ENCODE measurements at regions not wholly inside any gene's neighbourhood (a gene's known extent, or its start where the extent isn't known, plus 50 kb on each side); places are given as distances from the start of the nearest gene placed in this dataset.
"Not testable (repeated sequence)": the region's sequence is repeated elsewhere in the genome, so short reads cannot be mapped to it uniquely, and the experiment has no call there.

DNA sequence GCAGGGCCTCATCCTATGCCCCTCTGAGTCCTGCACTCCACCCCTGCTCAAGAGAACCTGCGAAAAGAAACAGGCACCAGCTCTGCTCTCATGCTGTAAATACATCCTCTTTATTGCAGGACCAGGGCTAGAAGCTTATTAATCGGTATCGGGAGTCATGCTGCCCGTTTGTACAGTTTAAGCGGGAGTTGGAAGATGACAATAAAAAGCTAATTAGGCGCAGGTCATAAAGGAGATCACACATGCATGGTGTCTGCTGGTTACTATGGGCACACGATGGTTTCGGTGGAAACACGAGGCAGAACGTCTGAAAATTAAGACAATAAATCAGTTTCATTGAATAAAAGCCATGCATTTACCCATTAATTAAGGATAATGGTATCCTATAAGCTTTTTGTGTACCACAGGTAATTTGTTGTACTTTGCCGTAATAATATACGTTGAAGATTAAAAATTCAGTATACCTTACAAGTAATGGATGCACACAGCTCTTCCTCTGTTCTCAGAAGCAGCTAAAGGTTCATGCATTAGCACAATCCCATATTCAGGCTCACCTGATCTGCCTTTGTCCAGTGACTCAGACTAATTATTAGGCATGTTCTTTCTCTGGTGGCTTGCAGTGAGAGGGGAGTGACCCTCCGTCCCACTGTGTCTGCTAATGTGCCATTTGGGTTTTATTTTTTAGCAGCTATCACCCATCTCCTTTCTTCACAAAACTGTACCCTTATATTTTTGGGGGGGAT, 406.0 kb downstream of the TSHZ3 start:
- DNase-seq (ENCODE audit: low spot score), result no peak

DNA sequence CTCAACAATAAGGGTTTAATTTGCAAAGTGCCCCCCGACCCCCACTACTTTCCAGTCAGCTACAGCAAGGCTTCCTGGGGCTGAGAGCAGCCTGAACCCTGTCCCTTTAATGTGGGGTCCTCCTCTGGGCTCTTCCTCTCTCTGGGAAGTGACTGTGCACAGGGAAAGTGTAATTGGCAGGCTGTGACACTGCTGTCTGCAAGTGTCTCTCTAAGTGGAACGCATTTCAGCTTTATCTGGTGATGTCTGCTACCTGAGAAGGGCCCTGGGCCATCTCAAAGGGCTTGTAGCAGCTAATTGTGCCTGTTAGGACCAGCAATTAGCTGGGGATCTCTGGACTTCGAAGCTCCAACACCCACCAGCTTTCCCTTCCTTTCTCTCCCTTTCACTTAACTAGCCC, 406.6 kb downstream of the TSHZ3 start:
- no peak for DNase-seq (ENCODE audit: low spot score)

DNA sequence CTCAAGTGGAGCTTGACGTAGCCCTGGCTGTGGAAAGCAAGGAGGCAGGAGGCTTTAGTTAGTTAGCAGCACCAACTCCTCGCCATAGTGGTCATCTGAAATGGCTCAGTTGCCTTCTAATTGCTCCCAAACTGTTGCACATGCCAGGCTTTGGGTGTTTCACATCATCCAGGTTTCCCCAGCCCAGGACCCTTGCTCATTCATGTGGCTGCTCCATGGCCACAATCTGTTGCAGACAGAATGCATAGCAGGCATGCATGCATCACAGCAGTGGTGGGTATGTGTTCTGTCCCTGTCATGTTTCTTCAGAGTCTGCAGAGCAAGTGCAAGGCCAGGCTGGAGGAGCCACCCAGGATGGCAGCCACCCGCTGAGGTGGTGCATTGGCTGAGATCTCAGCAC, 407.6 kb downstream of the TSHZ3 start:
- DNase-seq (ENCODE audit: low spot score), result no peak

DNA sequence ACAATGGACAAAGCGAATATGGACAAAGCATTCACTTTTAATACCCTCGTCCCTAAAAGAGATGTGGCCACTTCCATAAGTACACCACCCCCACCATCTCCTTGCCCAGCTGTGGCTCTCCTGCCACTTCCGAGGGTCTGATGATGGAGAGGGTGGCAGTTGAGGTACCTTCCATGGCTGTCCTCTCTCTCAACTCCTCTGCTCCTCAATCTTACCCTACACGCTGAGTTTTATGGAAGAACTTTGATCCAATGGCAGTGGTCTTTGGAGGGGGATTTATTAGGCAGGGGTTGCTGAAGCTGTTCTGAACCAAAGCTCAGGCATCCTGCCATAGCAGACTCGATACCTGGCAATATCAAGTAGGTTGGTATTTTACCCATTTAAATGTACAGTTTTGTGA, 413.0 kb downstream of the TSHZ3 start:
- DNase-seq (ENCODE audit: low spot score), result no peak

DNA sequence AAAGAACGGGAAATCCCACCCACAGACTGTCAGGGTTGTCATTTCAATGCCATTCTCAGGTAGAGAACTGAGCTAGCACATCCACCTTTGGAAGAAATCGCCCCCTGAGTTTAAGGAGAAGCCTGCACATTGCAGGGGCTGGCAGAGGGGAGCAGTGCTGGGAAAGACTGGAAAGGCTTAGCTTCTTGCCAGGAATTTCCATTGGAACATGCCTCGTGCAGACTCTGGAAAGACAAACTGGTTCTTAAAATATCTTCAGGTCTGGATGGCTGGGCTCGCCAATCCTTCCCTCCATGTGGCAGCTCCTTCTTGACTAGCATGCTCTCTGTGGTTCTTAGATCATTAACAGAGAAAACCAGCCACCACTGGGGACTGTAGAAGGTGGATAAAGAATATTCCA, 414.1 kb downstream of the TSHZ3 start:
- DNase-seq (ENCODE audit: low spot score), result no peak

DNA sequence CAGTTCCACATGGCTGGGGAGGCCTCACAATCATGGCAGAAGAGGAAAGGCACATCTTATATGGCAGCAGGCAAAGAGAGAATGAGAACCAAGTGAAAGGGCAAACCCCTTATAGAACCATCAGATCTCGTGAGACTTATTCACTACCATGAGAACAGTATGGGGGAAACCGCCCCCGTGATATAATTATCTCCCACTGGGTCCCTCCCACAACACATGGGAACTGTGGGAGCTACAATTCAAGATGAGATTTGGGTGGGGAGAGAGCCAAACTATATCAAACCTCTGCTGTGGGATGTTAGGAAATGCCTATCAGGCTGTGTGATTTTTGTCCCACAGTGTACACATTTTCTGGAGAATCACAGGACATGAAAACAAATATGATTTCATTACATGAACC, 415.8 kb downstream of the TSHZ3 start:
- DNase-seq (ENCODE audit: low spot score), result not testable (repeated sequence)

DNA sequence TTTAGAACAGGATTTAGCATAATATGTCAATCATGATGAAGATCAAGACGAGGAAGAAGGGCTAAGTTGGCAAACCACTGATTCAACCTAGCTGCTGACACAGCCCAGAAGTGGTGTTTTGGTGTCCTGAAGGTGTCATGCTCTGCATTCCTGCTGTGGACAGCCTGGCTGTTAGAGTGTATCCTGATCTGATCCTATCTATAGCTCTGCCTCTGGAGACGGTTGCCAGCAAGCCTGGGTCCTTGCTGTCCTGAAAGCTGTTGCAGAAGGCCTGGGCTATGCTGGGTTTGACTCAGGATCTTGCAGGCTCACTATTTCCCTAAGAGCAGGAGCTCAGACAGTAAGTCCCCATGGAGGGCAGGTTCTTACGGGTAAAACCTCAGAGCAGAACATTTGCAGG, 416.4 kb downstream of the TSHZ3 start:
- DNase-seq (ENCODE audit: low spot score), result no peak

DNA sequence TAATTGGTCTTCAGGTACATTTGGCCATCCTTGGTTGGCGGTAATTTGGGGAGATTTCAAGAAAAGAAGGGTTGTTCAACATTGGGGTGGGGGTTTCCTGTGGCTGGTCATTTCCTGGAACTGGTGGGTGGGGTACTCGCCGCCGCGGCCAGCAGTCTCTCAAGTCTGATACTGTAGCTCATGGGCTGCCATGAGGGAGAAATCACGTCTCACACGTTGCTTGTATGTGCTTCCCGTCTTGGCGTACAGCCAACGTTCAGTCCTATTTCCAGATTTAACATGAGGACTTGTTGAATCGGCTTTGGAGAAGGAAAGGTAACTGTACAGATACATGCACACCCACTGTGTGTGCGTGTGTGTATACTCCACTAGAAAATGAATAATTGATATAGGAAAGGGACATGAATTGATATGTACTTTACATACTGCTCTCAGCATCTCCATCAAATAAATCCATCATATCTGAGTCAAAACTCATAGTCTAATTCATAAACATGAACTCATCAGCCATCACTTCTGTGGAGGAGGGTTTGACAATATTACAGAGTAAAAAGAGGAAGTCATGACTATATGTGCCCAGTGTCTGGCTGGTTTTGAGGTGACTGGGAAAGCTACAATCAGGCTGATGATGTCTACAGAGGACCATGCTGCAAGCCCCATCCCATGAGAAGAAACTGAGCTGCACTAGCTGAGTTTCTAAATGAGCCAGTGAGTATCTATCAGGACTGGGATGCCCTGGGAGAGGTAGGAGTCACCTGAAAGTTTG, 418.1 kb downstream of the TSHZ3 start:
- no peak for DNase-seq (ENCODE audit: low spot score)

DNA sequence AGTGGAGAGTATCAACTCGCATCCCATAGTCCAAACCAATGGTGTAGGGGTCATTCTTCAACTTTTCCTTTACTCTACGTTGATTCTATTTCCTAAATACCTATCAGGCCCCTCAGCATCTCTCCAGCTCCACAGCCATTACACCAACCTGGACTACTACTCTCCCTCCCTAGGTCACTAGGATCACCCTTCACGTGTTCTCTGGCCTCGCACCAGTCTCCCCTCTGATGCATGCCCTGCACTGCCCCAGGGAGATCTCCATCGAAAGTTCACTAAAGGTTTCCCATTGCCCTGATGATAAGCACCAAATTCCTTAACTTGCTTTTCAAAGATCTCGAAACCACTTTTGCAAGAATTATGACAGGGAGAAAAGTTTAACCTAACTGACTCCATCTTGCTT, 421.5 kb downstream of the TSHZ3 start:
- DNase-seq (ENCODE audit: low spot score), result no peak

DNA sequence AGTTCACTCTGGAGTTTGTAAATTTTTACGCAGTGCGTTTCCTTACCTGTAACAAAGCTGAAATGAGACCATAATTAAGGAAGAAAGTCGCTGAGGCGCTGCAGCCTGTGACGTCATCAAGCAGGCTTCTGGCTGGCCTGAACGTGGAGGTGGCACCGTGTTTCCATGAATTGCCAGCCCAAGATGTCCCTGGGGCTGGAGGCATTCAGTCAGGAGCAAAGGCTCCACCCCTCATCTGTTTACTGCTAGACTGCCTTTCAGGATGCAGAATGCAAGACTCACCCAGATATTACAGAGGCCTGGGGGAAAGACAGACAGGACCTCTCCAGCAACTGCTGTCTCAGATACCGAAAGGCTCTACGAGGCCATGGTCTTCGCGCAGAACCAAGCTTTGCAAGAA, 424.6 kb downstream of the TSHZ3 start:
- no peak for DNase-seq (ENCODE audit: low spot score)

DNA sequence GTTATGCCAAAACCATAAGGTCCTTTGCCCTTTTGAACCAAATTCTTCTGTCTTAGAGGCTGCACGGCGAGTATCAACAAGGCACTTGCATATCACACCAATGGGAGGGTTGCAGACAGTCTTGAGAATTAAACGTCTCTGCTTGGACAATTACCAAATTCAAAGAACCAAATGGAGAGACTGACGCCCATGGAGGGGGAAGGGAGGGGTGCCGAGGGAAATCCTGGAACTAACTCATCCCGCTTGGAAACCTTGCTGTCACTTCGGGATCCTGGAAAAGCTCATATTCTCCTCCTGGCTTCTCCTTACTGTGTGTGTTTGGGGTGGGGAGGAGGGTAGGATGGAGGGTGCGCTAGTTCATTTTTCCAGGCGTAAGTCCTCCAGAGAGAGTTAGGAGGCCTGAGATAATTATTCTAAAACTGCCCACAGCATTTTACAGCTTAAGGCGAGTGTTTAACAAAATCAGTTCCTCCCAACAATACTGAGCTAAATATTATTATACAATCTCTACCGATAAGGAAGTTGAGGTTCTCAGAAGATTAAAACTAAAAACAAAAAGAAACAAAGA, 425.1 kb downstream of the TSHZ3 start:
- no peak for DNase-seq (ENCODE audit: low spot score)

DNA sequence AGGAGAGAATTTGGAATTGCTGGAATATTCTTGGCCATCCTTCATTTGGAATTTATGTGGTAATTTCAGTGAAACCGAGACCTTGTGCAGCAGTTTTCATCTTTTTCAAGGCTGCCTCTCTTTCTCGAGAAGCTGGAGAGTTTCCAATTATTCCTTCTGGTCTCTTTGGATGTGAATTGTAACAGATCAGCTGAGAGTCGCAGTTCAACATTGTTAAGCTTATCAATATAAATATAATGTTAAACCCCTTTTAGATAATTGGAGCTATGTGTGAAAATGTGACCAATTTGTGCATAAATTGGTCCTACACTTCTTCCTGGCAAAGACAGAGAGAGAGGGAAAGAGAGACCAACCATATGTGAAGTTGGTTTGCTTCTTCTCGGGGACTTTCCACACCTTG, 425.6 kb downstream of the TSHZ3 start:
- DNase-seq (ENCODE audit: low spot score), result no peak

DNA sequence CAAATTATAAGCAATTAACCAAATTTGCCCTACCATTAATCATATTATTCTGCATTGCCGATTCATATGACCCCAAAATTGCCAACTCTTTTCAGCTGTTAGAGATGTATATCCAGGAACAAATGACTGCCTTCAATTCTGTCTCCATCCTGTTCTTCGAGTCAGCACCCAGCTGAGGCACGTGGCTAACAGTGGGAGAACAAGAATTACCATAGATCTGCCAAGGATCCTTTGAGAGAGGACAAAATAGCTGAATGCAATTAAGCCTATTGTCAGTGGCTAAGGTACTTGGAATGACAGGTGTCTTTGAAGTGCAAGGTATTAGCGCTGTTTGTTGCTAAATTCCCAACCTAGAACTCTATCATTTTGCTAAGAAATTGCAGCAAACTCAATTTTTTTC, 426.1 kb downstream of the TSHZ3 start:
- DNase-seq (ENCODE audit: low spot score), result no peak

DNA sequence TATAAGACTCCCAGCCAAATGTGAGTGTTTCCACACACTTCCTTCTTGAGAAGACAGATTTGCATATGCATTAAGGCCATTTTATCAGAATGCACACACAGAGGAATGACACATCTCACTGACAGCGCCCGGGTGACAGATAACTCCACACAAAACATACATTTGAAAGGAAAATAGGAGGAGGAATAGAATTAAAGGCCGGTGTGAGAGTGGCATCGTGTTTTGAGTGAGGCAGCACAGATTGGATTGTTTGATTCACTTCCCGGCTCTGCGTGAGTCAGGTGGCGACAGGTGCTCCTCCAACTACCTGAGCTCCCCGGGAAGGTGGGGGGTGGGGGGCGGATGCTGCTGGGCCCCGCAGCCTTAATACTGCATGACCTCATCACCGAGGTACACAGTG, 429.0 kb downstream of the TSHZ3 start:
- no peak for DNase-seq (ENCODE audit: low spot score)

DNA sequence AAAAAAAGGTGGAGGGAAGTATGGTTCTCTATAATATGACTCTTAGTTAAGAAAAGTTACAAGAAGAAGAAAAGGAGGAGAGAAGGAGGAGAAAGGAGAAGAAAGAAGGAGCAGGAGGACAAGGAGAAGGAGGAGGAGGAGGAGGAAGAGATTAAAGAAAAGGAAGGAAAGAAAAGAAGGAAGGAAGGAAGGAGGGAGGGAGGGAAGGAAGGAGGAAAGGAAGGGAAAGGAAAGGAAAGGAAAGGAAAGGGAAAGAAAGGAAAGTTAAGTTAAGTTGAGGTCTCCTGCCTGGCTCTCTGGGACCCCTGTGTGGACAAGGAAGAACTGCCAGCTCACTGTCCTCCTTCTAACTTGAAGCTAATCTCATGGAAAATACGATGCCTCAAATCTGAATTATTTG, 429.5 kb downstream of the TSHZ3 start:
- DNase-seq (ENCODE audit: low spot score), result no peak

DNA sequence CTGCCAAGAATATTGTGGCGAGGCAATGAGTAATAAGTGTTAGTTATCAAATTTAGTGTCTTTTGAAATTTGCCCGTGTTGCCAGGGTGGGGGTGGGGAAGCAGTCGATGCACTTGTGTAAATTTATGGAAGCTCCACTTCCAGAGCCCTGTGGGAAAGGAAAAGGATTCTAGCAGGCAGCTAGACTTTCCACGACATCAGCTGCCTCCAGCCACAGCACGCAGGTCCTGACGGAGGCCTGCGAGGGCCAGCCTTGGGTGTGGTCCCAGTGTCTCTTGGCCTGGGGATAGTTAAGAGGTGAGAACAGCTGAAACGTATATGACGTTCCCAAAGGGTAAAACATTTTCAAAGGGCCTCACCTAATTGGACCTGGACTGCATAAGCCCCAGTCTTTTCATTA, 433.0 kb downstream of the TSHZ3 start:
- no peak for DNase-seq (ENCODE audit: low spot score)

DNA sequence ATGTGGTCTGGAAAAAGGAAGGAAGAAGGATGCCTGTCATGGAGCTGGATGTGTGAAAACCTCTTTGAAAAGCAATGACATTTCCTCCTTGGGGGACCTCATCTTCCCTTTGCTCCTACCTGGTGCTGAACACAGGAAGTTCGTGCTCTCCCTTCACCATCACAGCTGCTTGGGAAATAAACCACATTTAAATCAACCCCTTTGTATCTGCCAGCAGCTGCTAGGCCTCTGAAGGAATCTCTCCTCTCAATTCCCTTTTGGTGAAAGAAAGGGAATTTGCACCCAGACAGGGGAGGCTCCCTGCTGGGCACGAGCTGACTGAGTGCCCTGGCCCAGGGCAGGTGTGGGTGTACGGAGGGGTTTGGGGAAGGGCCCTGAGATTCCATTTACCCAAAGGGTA, 437.7 kb downstream of the TSHZ3 start:
- DNase-seq (ENCODE audit: low spot score), result peak; percentile 20

DNA sequence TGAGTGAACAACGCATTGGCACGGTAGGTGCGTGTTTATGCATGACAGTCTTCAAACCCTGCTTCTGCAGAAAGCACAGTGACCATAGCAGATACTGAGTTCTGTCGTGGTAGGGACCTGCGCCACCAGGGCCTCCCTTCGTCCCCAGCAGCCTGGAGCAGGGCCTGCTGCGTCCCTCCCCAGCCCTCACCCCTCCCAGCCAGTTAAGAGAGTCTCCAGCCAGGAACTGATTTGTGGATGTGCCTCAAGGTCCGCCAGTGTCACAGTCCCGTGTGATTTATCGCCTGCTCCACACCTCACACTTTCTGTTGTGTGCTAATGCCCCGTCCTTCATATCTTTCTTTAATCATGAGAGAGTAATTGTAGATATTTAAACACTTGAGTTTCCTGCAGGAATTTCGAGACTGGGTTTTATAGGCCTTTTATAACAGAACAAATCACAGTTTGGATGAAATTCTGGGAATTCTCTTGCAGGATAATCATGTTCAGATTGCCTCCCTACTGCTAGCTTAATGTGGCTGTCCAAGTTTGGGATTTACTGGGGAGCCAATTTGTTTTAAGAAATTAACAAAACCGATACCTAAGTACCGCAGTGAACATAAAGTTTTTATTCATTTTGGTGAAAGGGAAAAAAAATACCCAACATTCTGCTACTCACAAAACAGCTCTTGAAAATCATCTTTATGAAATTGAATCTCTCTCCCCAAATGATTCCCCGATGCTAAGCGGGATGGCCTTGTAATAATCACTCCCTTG, 438.6 kb downstream of the TSHZ3 start:
- DNase-seq (ENCODE audit: low spot score), result no peak

DNA sequence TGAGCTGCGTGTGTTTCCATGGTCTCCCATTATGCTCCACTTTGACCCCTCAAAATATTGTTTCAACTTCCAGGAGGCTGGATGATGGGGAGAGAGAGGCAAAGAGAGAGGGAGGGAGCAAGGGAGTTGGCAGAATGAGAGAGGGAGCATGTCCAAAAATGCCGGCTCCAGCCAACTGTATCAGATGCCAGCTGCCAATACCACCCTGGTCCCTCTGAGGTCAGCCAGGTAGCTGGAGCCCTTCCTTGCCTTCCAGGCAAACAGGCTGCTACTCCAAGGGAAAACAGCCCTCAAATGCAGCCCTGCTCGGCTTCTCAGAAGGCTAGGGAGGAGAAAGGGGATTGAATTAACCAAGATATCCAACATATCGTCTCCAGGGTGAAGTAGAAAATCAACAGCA, 440.0 kb downstream of the TSHZ3 start:
- no peak for DNase-seq (ENCODE audit: low spot score)

DNA sequence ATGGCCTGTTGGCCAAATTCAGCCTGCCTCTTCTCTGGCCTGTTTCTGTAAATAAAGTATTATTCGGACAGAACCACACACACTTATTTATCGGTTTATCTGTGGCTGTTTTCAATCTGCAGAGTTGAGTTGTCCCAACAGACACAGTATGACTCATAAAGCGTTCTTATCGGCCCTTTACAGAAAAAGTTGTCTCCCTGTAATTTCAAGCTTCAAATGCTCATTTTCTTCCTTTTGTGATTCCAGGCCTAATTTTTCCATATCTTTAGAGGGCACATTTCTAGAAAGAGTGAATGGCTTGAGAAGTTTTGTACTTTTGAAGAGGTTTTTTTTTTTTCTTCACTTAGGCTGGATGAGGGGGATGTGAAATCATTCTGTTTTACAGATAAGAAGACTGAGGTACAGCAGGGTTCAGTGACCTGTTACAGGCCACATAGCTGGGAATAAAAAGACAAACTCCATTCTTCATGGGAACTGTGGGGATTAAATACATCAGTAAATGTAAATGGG, 440.9 kb downstream of the TSHZ3 start:
- DNase-seq (ENCODE audit: low spot score), result no peak

DNA sequence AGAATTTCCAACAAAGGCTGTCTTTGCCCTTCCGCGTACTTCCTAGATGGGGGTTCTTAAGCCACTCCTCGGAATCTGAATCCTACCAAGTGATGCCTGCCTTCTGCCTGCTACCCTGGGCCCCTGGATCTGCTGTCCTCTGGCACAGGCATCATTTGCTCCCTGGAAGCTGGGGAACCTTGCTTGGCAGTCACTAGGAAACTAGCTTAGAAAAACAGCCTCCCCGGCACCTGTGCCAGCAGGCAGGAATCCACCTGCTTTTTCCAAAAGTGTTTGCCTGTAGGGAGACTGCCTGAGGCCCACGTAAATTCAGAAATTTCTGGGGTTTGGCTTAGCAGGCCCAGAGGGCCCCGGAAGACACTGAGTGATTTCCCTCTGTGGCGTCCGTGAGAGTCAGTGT, 442.4 kb downstream of the TSHZ3 start:
- no peak for DNase-seq (ENCODE audit: low spot score)

DNA sequence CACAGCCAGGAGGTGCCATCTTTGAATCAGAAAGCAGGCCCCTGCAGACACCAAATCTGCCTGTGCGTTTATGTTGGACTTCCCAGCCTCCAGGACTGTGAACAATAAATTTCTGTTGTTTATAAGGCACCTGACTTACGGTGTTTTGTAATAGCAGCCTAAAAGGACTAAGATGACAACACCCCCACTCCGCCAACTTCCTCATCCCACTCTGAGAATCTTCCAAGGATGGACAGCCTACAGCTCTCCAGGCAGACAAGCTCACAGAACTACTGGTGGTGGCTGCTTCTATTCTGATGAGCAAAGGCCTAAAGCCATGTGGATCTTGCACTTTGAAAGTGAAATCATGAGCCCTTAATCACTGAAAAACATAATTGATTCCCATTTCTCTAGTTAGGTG, 449.2 kb downstream of the TSHZ3 start:
- DNase-seq (ENCODE audit: low spot score), result no peak

All from iPS-NIHi11 (cell line).